Endodermal cell (in vitro differentiated cells): ENCODE measurements at regions not wholly inside any gene's neighbourhood (a gene's known extent, or its start where the extent isn't known, plus 50 kb on each side); places are given as distances from the start of the nearest gene placed in this dataset.

Experiments used
- DNase-seq: peaks from one replicate; pipeline ENCODE4 v3.0.0-alpha.2; 2017
- H3K27ac ChIP-seq: 2 replicates; pipeline ENCODE4 v1.5.1; 2013; ENCODE audit warnings: mild to moderate bottlenecking, low read depth, low read length, moderate library complexity
- H3K27me3 ChIP-seq: 2 replicates; pipeline ENCODE4 v1.6.1; 2013; ENCODE audit warnings: mild to moderate bottlenecking, low read length, moderate library complexity; ENCODE audit not compliant: insufficient read depth, control insufficient read depth, poor library complexity, severe bottlenecking
- H3K36me3 ChIP-seq: 2 replicates; pipeline ENCODE4 v1.7.0; 2013; ENCODE audit warnings: mild to moderate bottlenecking, low read length, moderate library complexity; ENCODE audit not compliant: control insufficient read depth, insufficient read depth
- H3K4me1 ChIP-seq: one replicate; pipeline ENCODE4 v1.7.0; 2013; ENCODE audit warnings: low read length; ENCODE audit not compliant: control insufficient read depth, insufficient read depth
- H3K4me3 ChIP-seq: 2 replicates; pipeline ENCODE4 v1.5.1; 2013; ENCODE audit warnings: mild to moderate bottlenecking, low read length, moderate library complexity
- H3K9ac ChIP-seq: 2 replicates; pipeline ENCODE4 v1.6.1; 2013; ENCODE audit warnings: mild to moderate bottlenecking, low read length, moderate library complexity; ENCODE audit not compliant: poor library complexity, severe bottlenecking; ENCODE audit errors: extremely low read depth
- H3K9me3 ChIP-seq: 2 replicates; pipeline ENCODE4 v1.6.1; 2013; ENCODE audit warnings: mild to moderate bottlenecking, low read length, moderate library complexity; ENCODE audit not compliant: control insufficient read depth
- H3K27ac Mint-ChIP-seq: 2 replicates; pipeline ENCODE4 v1.8.0; 2020; ENCODE audit warnings: mixed read lengths
- H3K27me3 Mint-ChIP-seq: 2 replicates; pipeline ENCODE4 v1.8.0; 2021; ENCODE audit warnings: mild to moderate bottlenecking, mixed read lengths; ENCODE audit not compliant: insufficient read depth
- H3K36me3 Mint-ChIP-seq: 2 replicates; pipeline ENCODE4 v1.8.0; 2020; ENCODE audit warnings: low read depth, mixed read lengths
- H3K4me1 Mint-ChIP-seq: 2 replicates; pipeline ENCODE4 v1.8.0; 2020; ENCODE audit warnings: mixed read lengths
- H3K4me3 Mint-ChIP-seq: 2 replicates; pipeline ENCODE4 v1.8.0; 2020; ENCODE audit warnings: mild to moderate bottlenecking, moderate library complexity, mixed read lengths
- H3K9me3 Mint-ChIP-seq: 2 replicates; pipeline ENCODE4 v1.8.0; 2020; ENCODE audit warnings: mild to moderate bottlenecking, mixed read lengths
- WGBS, 2 experiments: methylation state at CpG; one replicate each; pipeline versions ENCODE4 v1.1.5 to v1.1.7; 2013; ENCODE audit warnings: missing lambda C conversion rate in 2 of 2, mixed read lengths in 1 of 2; ENCODE audit not compliant: insufficient coverage in 1 of 2, insufficient read length in 1 of 2; 5-methylcytosine and 5-hydroxymethylcytosine counted together
- TF ChIP-seq, protein P1 (sequence below): fragments of 200-600 bp; sonication (generic); conservative IDR thresholded peaks from 2 replicates; pipeline ENCODE4 v1.5.0; 2021; ENCODE audit warnings: antibody characterized with exemption, mild to moderate bottlenecking

DNA sequence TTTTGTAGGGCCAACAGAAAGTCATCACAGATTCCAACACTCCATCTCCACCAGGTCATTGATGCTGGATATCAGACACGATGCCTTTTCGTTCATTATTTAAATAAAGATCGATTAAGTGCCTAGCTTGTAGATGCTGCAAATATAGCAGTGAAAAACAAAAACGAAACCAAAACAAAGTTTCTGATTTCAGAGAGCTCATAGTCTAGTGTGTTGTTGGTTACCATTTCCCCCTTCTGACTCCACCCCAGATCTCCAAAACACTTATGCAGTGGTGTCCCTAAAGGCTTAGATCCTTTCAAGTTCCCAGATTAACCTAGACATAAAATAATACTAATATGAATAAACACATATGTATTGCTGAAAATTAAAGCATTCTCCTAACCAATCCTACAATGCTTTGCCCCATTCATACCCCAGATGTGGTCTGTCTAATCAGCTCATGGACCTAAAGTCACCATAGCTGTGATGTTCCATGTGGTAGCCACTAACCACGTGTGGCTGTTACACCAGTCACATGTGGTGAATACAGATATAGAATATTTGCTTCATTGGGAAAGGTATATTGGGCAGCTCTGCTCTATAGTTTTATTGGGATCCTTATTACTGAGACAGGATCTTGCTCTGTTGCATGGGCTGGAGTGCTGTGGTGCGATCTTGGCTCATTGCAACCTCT lies 787.2 kb downstream of the TDRD15 start:
- Histone ChIP-seq H3K9me3 (no peaks in the 10 kb centered on the region), H3K4me3 (no peak overlapping the region), H3K27ac (no peak overlapping the region), H3K36me3 (no peaks in the 10 kb centered on the region), H3K27me3 (no peaks in the 10 kb centered on the region), H3K9ac (no peak overlapping the region), H3K4me1 (no peaks in the 10 kb centered on the region)
- Mint-ChIP-seq H3K4me3 (no peak overlapping the region), H3K9me3 (peaks cover 6% of the 10 kb centered on the region), H3K27ac (no peak overlapping the region), H3K27me3 (peaks cover 2% of the 10 kb centered on the region), H3K36me3 (no peaks in the 10 kb centered on the region), H3K4me1 (no peaks in the 10 kb centered on the region)
- TF ChIP-seq, protein P1, sequence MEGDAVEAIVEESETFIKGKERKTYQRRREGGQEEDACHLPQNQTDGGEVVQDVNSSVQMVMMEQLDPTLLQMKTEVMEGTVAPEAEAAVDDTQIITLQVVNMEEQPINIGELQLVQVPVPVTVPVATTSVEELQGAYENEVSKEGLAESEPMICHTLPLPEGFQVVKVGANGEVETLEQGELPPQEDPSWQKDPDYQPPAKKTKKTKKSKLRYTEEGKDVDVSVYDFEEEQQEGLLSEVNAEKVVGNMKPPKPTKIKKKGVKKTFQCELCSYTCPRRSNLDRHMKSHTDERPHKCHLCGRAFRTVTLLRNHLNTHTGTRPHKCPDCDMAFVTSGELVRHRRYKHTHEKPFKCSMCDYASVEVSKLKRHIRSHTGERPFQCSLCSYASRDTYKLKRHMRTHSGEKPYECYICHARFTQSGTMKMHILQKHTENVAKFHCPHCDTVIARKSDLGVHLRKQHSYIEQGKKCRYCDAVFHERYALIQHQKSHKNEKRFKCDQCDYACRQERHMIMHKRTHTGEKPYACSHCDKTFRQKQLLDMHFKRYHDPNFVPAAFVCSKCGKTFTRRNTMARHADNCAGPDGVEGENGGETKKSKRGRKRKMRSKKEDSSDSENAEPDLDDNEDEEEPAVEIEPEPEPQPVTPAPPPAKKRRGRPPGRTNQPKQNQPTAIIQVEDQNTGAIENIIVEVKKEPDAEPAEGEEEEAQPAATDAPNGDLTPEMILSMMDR: no peak
- 86 to 100% methylated on average over 2 to 6 of the region's 6 CpGs for WGBS, 2 experiments
- DNase-seq: no peak

GRCh38 chr2:21912405-21912804 lies 788.6 kb downstream of the TDRD15 start:
- Mint-ChIP-seq H3K9me3 (peaks cover 6% of the 10 kb centered on the region), H3K4me3 (no peak overlapping the region), H3K27ac (no peak overlapping the region), H3K4me1 (no peaks in the 10 kb centered on the region), H3K36me3 (no peaks in the 10 kb centered on the region), H3K27me3 (peaks cover 2% of the 10 kb centered on the region)
- DNase-seq: no peak
- Histone ChIP-seq H3K4me1 (no peaks in the 10 kb centered on the region), H3K27ac (no peak overlapping the region), H3K4me3 (no peak overlapping the region), H3K36me3 (no peaks in the 10 kb centered on the region), H3K27me3 (no peaks in the 10 kb centered on the region), H3K9me3 (no peaks in the 10 kb centered on the region), H3K9ac (no peak overlapping the region)
- TF ChIP-seq, protein P1: no peak
- 80 to 88% methylated on average over 1 to 3 of the region's 3 CpGs for WGBS, 2 experiments

- no peak overlapping the region for H3K27ac Mint-ChIP-seq
- Histone ChIP-seq H3K9ac (no peak overlapping the region), H3K4me1 (no peaks in the 10 kb centered on the region), H3K36me3 (no peaks in the 10 kb centered on the region), H3K9me3 (no peaks in the 10 kb centered on the region), H3K4me3 (no peak overlapping the region), H3K27me3 (no peaks in the 10 kb centered on the region), H3K27ac (no peak overlapping the region)
- H3K36me3 Mint-ChIP-seq: no peaks in the 10 kb centered on the region
- no peaks in the 10 kb centered on the region for H3K9me3 Mint-ChIP-seq
- WGBS, 2 experiments: 100% methylated on average over 1 of the region's 1 CpG; no CpG with 5 or more reads in 1 of the 2 experiments
- no peaks in the 10 kb centered on the region for H3K4me1 Mint-ChIP-seq
- TF ChIP-seq, protein P1: no peak
- no peak for DNase-seq
- H3K27me3 Mint-ChIP-seq: no peaks in the 10 kb centered on the region
- no peak overlapping the region for H3K4me3 Mint-ChIP-seq
Observed at GRCh38 chr2:21915201-21915600, 791.4 kb downstream of the TDRD15 start.
